Fibroblast of skin of left biceps (primary cell): ENCODE measurements at regions not wholly inside any gene's neighbourhood (a gene's known extent, or its start where the extent isn't known, plus 50 kb on each side); places are given as distances from the start of the nearest gene placed in this dataset.

Experiments used
- DNase-seq, 2 experiments: peaks; one replicate each; pipeline ENCODE4 v3.0.0-alpha.2; 2013; ENCODE audit warnings: low read depth in 2 of 2

DNA sequence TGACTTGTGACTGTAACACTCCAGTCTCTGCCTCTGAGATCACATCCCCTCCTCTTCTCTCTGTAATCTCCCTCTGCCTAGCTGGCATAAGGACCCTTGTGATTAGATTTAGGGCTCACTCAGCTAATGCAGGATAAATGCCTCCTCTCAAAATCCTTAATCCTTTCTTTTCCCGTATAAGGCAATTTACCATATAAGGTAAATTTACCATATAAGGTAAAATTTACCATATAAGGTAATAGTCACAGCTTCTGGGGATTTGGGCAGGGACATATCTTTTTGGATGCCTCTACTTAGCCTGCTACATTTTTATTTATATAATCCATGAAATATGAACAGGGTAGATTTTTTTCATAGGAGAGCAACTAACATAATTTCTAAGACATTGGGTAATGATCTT, 318.0 kb upstream of the PUM3 start:
- no peak for DNase-seq

DNA sequence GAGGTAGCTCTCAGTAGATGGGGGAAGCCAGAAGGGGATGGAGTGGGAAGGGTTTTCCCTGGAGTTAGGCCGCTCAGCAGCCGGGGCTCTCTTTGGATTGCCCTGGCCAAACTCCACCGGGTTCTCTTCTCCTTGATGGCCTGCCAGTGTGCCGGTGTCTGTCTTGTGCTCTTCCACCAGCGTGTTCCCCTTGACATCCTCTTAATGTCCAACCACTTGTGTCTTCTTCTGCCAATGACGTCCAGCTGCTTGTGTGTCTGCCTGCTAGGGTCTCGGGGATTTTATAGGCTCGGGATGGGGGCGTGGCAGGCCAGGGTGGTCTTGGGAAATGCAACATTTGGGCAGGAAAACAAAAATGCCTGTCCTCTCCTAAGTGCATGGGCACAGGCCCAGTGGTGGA, 313.1 kb upstream of the PUM3 start:
- no peak for DNase-seq

DNA sequence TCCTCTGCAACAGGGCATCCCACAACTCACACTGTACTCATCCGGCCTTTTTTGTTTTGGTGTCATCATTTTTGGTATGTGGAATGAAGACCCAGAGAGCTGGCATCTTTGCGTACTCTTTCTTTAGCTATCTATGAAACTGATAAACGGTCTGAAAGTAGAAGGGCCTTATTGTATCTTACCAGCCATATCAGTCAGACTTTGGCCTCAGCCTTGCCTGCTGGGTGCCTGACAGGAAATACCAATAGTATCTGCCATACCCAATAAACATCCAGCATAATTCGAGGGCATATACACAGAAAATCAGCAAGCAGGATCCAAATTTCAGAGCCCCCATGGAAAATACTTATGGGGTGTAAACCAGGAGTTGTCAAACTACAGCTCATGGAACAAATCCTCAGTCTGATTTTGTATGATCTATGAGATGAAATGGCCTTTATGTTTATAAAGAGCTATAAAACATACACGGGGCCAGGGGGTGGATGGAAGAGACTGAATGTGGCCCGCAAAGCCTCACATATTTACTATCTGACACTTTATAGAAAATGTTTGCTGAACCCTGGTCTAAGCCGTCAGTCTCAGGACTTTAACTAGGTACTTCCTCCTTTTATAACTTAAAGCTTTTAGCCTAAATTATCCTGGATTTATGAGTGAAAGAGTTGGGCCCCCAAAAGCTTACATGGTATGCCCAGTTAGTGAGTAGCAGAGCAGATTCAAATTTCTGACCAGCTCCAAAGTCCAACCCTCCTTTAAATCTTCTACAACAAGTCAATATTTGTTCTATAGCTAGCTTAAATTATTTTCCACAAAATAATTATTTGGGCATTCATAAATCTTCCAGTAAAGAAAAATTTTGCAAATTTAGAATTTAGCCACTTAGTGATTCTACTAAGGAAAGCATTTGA, 308.0 kb upstream of the PUM3 start:
- DNase-seq, result no peak

DNA sequence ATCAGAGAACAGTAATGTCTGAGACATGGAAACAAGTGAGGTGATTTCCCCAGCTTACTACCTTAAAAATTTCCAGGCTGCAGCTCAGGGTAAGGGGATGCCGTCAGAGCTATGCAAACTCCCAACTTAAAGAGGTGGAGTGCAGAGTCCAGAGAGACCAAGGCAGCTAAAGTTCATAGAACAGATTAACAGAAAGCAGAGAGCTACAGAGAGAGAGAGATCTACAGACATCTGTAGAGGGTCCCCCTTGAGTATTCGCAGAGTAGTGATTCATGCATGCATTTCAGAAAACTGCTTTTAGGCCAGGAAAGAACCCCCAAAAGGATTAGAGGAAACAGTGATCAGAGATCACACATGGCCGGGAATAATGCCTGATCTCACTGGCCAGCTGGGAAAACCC, 306.2 kb upstream of the PUM3 start:
- DNase-seq, result no peak

DNA sequence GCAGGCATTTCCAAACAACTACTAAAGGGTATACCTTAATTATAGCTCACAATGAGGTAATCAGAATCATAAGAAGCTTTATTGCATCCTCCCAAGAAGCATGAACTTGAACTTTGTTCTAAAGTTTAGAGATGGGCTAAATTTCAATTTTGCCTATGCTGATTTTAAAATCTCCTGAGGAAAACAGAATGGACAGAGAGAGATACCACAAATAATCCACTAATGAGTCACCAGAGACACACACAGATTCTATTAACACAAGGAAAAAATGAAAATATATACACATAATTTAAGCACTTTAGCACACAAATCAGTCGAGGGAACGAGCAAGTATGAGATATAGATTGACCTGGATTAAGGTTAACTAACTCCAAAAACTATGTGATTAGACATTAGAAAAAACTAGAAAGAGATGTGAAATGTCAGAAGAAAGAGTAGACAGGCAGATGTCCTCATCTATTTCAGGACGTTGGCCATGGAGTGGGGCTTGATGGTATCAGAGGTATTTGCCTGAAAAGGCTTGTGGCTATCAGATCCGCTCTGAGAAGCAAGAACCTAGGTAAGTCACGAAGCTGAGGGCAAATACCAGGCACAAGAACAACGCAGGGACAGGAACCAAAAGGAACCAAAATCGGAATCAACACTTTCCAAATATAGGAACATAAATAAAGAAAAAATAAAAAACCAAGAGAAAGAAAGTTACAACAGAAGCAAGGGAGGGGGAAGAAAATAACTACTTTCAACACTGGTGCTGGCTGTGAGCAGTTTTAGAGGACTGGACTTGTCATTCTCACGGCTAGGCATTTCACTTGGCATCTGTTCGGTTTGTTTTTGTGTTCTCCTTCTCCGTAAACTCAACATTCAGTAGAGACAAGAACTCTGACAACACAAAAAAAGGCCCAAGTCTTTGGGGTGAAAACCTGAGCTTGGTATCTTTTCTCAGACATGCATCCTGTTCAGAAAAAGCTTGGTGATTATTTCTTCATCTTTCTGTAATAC, 294.6 kb upstream of the PUM3 start:
- DNase-seq, result peak in 1 of 2 experiments; percentile 5

DNA sequence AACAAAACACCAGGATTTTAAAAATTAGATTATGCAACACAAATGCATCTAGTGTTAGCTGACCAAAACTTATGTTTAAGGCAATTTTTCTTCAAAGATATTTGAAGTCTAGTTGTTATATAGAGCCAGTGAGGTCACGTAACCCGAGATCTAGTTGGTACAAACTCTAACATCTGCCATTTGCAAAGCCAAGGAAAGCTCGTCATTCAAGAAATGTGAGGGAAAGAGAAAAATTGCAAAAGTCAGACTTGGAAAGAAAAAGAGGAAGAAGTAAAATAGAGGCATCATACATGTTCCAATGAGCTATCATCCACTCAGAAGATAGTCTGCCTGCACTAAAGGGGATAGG, 293.4 kb upstream of the PUM3 start:
- peak in 1 of 2 experiments; percentile 8 for DNase-seq

DNA sequence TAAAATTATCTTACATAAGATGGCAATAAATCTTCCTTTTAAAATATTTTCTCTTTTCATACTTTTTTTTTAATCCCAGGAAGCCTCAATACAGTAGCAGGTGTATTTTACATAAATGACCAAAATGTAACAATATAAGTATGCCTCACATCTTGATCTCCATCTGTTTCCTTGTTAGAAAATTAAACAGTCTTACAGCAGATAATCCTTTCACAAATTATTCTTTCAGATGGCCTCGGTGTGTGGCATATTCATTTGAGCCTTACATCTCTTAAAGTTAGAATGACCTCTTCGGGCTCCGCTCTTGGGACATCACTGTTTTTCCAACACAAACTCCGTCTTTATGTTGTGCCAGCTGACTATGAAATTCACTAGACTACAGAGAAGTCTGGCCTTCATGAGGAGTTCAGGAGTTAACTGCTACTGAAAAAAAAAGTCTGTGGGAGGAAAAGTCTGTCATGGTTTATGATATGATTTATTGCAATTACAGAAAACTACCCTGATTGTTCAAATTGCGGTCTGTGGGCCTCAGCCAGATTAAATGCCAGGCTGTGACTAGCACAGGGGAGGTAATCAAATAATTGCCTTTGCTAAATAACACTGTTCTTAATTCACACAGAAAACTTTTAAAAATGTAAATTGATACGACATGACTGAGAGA, 292.9 kb upstream of the PUM3 start:
- peak; percentile 28 to 33 for DNase-seq

DNA sequence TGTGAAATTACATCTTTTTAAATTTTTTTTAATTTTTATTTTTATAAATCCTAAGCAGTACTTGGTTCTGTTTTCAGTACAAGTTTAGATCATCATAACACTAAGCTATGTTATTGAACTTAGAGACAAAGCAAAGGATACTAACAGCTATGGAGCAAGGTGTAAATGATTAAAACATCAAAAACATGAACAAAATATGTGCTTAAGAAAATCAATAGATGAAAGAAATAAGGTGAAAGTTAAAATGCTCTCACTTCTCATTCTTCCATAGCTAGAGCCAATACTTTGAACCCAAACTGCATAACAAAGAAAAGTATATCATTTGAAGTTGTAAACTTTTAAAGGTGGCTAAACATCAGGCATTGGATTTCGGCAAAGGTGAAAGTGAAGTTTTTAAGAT, 292.3 kb upstream of the PUM3 start:
- no peak for DNase-seq

DNA sequence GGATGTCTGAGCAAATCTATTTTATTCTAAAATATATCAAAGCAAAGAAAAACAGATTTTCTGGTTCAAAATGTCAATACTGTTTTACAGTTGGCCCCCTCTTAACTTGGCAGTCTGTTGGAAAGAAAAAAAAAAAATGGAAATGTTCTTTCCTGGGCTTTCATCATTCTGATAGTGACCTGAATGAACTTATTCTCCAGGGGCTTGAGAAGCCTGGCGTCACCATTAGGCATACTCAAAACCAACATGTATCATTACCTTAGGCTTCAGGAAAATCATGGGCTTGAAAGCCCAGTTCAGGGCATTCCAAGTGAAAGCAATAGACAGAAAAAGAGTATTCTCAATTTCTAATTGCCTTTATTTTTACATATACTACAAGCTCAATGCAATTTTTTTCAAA, 283.7 kb upstream of the PUM3 start:
- no peak for DNase-seq

DNA sequence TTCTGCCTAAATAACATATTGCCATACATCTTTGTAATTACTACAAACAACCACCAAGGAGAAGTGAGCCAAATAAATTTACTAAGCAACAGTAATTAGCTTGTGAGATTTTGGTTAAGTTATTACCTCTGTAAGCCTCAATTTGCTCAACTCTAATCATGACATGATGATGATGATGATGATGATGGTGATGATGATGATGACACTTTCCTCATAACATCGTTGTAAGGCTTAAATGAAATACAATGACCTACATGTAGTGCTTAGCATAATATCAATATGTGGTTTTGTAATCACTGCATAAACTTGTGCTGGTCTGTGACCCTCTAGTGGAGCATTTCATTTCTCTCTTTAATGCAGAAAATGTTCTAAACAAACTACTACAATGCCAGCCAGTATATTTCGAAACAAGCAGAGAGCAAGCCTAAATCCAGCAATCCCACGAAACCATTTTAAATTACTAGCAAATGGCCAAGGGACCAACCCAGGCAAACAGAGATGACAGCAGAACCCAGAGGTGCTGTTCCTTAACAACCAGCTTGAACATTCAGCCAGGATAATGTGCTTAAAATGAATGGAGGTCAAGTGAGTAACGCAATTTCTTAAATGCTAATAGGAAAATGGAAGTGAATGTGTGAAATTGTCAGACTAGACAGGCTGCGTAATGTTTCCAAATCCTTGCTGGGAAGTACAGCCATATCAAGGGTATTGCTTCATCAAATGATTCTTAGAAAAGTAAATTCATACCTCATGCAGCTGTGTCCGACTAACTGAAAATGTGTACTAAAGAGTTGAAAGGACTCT, 281.9 kb upstream of the PUM3 start:
- no peak for DNase-seq

DNA sequence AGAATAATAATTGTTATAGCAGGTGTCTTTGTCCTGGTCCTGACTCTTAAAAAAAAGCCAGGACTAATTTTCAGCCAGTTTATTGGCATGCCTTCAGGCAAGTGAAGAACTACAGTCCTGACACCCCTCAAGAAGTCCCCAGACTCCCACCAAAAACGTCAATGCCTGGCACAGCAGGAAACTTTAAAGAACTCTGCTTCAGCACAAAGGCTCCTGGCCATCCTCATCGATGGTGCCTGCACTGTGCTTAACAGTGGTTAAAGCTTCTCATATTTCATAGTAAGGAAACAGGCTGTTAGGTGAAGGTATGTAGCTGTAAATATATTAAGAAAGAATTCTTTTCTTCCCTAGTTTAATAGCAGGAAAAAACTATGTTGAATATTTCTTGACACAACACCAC, 280.1 kb upstream of the PUM3 start:
- DNase-seq, result no peak

DNA sequence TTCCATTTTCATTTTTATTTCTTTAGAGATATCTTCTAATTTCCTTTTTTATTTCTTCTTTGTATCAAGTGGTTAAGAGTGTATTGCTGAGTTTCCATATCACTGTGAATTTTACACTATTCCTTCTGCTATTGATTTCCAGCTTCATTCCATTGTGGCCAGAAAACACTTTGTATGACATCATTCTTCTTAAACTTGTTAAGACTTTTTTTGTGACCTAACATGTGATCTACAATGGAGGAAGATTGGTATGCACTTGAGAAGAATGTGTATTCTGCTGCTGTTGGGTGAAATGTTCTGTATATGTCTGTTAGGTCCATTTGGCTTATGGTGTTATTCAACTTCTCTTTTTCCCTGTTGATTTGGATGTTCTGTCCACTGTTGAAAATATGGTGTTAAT, 274.2 kb upstream of the PUM3 start:
- no peak for DNase-seq

DNA sequence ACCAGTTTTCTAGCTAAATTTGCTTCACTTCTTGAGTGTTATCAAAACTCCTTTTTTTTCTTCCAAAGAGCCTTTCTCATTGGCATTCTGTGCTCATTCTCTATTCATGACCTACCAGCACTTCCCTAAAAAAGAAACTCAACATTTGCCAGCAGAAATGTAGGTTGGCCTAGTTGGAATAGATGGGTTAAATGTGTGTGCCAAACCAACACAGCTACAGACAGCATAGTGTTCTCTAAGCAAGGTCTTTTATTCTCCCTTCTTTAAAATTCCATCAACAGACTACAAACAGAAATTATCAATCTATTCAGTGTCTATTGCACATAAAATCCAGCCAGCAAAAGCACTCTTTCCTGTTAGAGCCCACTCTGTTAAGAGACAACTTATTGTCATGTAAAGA, 255.8 kb upstream of the PUM3 start:
- DNase-seq, result no peak

DNA sequence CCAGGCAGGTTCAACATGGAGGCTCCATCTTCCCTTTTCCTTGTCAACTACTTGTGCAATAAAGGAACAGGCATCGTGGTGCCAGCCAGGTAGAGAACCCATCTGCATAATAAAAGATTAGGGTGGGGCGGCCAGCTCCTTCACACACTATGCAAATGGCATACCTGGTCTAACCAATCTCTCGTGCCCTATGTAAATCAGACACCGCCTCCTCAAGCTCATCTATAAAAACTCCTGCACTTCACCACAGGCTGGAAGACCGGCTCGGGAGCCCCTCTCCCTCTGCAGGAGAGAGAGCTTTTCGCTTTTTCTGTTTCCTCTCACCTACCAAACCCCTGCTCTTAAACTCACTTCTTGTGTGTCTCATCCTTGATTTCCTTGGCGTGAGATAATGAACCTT, 244.3 kb upstream of the PUM3 start:
- DNase-seq, result no peak

DNA sequence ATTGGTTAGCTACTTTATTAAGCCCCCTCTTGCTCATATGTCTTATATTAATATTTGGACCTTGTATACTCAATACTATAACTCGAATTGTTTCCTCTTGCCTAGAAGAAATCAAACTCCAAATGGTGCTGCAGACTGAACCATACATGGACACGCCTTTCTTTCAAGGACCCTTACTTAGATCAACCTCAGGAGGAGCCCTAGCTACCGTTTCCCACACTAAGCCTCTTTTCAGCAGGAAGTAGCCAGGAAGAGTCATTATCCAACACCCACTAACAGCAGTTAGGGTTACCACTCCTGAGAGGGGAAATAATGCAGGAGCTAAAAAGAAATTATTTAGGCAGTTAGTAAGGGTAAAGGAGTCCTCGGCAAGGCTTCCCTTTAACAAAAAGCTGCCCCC, 243.8 kb upstream of the PUM3 start:
- no peak for DNase-seq

DNA sequence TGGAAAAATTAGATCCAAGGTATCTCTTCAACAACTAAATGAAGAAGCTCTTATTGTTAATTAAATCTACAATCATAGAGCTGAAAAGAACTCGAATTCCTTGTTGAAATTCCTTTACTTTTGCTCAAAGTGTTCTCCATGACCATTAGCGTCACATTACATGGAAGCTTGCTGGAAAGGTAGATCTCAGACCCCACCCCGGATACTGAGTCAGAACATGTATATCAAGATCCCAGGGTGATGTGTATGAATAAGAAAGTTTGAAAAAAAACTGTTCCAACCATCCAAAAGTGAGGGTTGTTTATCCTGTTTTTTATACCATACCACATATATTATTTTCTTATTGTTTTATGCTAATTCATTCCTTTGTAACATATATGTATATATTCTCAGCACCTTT, 237.1 kb upstream of the PUM3 start:
- no peak for DNase-seq

DNA sequence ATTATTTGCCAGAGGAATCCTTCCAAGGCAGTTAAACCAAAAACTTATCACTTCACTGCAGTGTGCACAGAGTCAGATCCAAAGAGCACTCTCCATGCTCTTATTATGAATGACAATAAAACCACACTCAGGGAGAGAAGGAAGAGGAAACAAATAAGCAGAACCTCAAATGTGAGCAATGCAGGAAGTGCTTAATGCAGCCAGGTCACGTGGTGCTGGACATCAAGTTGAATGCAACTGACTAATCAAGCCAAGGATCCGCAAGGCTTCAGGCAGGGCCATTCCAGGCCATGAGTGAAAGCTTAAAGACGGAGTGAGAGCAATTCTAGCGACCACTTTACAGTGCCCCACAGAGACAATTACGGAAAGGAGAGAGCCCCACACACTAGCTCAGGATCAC, 230.4 kb upstream of the PUM3 start:
- no peak for DNase-seq

DNA sequence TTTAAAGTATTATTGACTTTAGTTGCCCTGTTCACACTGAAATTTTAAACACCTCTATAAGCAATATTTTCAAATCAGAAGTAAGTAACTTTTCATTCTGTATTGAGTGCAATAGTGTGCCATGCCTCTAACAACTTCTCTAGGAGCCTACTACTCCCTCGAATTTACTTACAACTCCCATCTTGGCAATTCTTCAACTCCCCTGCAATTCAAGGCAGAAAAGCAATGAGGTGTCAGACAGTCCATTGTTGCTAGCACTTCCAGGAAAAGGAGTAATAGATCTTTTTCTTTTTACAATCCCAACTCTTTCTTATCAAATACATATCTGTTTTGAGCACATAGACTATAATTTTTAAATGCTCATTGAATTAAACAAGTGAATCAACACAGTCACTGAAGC, 222.7 kb upstream of the PUM3 start:
- DNase-seq, result no peak

DNA sequence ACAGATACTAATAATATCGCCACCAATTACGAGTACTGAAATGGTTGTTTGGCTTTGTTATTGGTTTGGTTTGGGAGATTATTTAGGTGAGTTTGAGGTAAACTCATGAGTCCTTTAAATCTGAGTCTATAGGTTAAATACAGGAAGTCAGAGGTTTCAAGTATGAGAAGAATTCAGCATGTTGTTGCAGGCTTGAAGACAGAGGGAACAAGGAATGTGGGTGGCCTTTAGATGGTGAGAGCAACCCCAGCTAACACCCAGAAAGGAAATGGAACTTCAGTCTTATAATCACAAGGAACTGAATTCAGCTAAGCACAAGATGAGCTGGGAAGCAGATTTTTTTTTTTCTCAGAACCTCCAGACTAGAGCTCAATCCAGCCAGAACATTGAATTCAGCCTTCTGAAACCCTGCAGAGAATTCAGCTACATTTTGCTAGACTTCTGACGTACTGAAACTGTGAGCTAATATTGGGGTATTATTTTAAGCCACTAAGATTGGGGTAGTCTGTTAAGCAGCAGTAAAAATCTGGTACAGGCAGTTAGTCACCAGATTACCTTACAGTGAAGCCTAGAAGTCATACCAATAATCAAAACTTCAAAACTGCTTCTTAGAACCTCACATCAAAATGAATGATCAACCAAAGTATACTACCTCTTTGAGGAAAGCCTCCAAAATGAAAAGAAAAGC, 216.0 kb upstream of the PUM3 start:
- DNase-seq, result no peak

DNA sequence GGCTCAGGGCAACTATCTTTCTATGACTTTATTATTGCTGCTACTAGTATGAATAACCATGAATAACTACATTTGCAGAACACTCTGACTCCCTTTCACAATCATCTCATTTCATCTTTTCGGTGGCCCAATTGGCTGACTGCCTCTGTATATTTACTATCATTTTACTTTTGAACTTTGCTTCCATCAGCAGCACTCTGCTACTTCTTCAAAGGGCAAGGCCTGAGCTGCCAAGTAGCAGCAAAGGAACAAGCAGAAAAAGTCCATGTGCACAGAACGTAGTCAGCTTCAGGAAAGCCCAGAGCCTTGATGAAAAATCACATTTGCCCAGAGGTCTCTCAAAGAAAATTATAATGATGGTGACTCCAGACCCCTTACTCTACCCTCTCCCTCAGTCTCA, 214.5 kb upstream of the PUM3 start:
- no peak for DNase-seq

DNA sequence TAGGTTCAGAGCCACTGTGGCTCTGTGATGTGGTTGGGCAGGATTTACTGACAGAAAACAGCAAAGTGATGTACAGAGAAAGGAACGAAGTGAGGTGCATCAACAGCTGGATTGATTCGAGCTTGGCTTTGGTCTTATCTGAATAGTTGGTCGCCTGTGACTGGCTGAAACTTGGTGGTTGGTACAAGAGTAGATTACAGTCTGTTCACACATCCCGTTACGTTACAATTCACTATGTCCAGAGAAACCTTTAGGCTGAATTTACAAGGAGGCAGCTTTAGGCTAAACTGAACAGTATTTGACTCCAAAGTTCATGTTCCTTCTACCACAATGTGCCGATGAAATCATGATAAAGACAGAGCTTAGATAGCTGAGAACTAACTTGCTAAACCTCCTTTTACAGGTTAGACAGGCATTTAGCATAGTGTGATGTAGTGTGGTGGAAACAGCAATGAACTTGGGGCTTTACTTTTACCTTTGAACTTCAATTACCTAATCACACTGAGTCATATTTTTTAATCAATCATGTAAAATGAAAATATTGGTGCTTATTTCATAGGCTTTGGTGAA, 210.2 kb upstream of the PUM3 start:
- DNase-seq, result no peak
